GM23248 (cell line): ENCODE measurements at regions not wholly inside any gene's neighbourhood (a gene's known extent, or its start where the extent isn't known, plus 50 kb on each side); places are given as distances from the start of the nearest gene placed in this dataset.

Experiments used
- EZH2 ChIP-seq: fragments of 200-600 bp; sonication (generic); IDR thresholded peaks from 2 replicates; pipeline ENCODE4 v1.6.1; 2018; ENCODE audit warnings: antibody characterized with exemption, mild to moderate bottlenecking; ENCODE audit not compliant: insufficient read depth, poor library complexity, severe bottlenecking
- EZH2phosphoT487 ChIP-seq: fragments of 200-600 bp; sonication (generic); IDR thresholded peaks from 2 replicates; pipeline ENCODE4 v1.6.1; 2018; ENCODE audit warnings: antibody characterized with exemption, moderate library complexity, mild to moderate bottlenecking, low read depth; ENCODE audit not compliant: insufficient read depth

DNA sequence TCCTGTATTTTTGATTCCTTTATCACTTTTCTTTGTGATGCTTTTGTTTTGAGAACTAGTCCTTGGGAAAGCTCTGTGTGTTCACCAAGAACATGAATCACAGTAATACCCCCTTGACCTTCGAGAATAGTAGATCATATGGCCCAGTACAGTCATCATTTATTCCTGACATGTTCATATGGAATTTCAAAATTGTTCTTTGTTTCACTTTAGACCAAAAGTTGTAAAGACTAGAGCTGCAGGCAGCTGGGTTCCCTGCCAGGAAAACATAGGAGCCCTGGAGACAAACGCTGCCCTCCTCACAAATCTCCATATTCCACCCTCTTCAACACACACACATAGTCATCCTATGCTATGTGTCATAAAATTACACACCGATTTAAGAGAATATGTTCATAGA lies 621.2 kb upstream of the EYS start:
- TF ChIP-seq EZH2phosphoT487, result no peak
- no peak for TF ChIP-seq EZH2
